DND-41 (cell line): ENCODE measurements at regions not wholly inside any gene's neighbourhood (a gene's known extent, or its start where the extent isn't known, plus 50 kb on each side); places are given as distances from the start of the nearest gene placed in this dataset.
A peak's percentile ranks its signal among the peaks of the same experiment; 100 is the strongest.

Experiments
- ATAC-seq: fragments of 200-7000 bp; cut with Tn5 transposase; 3 replicates; pipeline ENCODE4 v1.9.1; 2021; ENCODE audit warnings: low read depth; ENCODE audit not compliant: insufficient read depth
- DNase-seq: peaks from one replicate; pipeline ENCODE4 v3.0.0-alpha.2; 2020
- H2AFZ ChIP-seq: 2 replicates; pipeline ENCODE4 v1.6.0; 2012; ENCODE audit warnings: low read depth, low read length
- H3K27ac ChIP-seq: 2 replicates; pipeline ENCODE4 v1.5.1; 2012; ENCODE audit warnings: low read length, inconsistent platforms
- H3K27me3 ChIP-seq: fragments of 200-600 bp; sonication (generic); 2 replicates; pipeline ENCODE4 v1.6.0; 2012; ENCODE audit warnings: low read length, mild to moderate bottlenecking, inconsistent platforms; ENCODE audit not compliant: insufficient read depth, poor library complexity
- H3K36me3 ChIP-seq: 2 replicates; pipeline ENCODE4 v1.5.1; 2012; ENCODE audit warnings: low read length, inconsistent platforms; ENCODE audit not compliant: insufficient read depth
- H3K4me1 ChIP-seq: 2 replicates; pipeline ENCODE4 v1.5.1; 2012; ENCODE audit warnings: mild to moderate bottlenecking, low read length; ENCODE audit not compliant: insufficient read depth
- H3K4me2 ChIP-seq: 2 replicates; pipeline ENCODE4 v1.6.0; 2012; ENCODE audit warnings: mild to moderate bottlenecking, moderate library complexity, low read length, inconsistent platforms; ENCODE audit not compliant: insufficient read depth
- H3K4me3 ChIP-seq, 2 experiments: fragments of 200-600 bp in 1 of 2; shearing (Covaris generic) in 1 of 2; 2 replicates each; pipeline ENCODE4 v1.5.1; 2012 to 2016; ENCODE audit warnings: inconsistent platforms in 2 of 2, low read length in 2 of 2, mild to moderate bottlenecking in 2 of 2, low read depth in 1 of 2, moderate library complexity in 1 of 2
- H3K79me2 ChIP-seq: 2 replicates; pipeline ENCODE4 v1.6.0; 2012; ENCODE audit warnings: low read length, inconsistent platforms; ENCODE audit not compliant: insufficient read depth
- H3K9ac ChIP-seq: 2 replicates; pipeline ENCODE4 v1.6.0; 2012; ENCODE audit warnings: low read depth, mild to moderate bottlenecking, inconsistent platforms, low read length, moderate library complexity
- H3K9me3 ChIP-seq: 2 replicates; pipeline ENCODE4 v1.5.1; 2012; ENCODE audit warnings: low read length, moderate library complexity, mild to moderate bottlenecking, inconsistent platforms; ENCODE audit not compliant: insufficient read depth, severe bottlenecking
- H4K20me1 ChIP-seq: 2 replicates; pipeline ENCODE4 v1.6.0; 2012; ENCODE audit warnings: low read length; ENCODE audit not compliant: insufficient read depth
- CTCF ChIP-seq: IDR thresholded peaks from 2 replicates; pipeline ENCODE4 v1.5.1; 2012; ENCODE audit warnings: borderline replicate concordance, low read length, moderate library complexity, mild to moderate bottlenecking; ENCODE audit not compliant: poor library complexity, severe bottlenecking; ENCODE audit errors: extremely low read depth
- EZH2 ChIP-seq: IDR thresholded peaks from 3 replicates; pipeline ENCODE4 v1.6.1; 2012; ENCODE audit warnings: borderline replicate concordance, low read depth, mild to moderate bottlenecking, moderate library complexity, low read length, inconsistent platforms; ENCODE audit not compliant: severe bottlenecking

- no peaks in the 10 kb centered on the region; the same call in 1 of the 2 replicates for H3K4me1 ChIP-seq
- TF ChIP-seq EZH2 (no peak), CTCF (no peak)
- DNase-seq (no peak), ATAC-seq (0 out of 3 replicates have a peak, but pooled peaks have one; percentile 19)
- no peak overlapping the region for H3K4me3 ChIP-seq
- H4K20me1 ChIP-seq = no peaks in the 10 kb centered on the region
- H3K9me3 ChIP-seq = no peaks in the 10 kb centered on the region
- H3K9ac ChIP-seq = no peak overlapping the region
- no peaks in the 10 kb centered on the region for H3K79me2 ChIP-seq
- H3K27ac ChIP-seq = no peak overlapping the region
- H3K4me2 ChIP-seq = no peak overlapping the region
- no peaks in the 10 kb centered on the region for H3K36me3 ChIP-seq
- H3K27me3 ChIP-seq = no peaks in the 10 kb centered on the region
- no peak overlapping the region for H2AFZ ChIP-seq
Measured at GRCh38 chr11:59273373-59273841, 60.7 kb upstream of the MPEG1 start.

GRCh38 chr11:59272771-59273372 is 60.1 kb upstream of the MPEG1 start:
- H3K4me2 ChIP-seq = no peak overlapping the region
- H3K9me3 ChIP-seq = no peaks in the 10 kb centered on the region
- ATAC-seq (no peak), DNase-seq (no peak)
- H3K4me1 ChIP-seq = no peaks in the 10 kb centered on the region; the same call in 1 of the 2 replicates
- no peak for TF ChIP-seq CTCF
- TF ChIP-seq EZH2 = no peak
- no peak overlapping the region for H3K4me3 ChIP-seq
- no peak overlapping the region for H3K9ac ChIP-seq
- H3K27ac ChIP-seq = no peak overlapping the region
- no peaks in the 10 kb centered on the region for H3K36me3 ChIP-seq
- H3K27me3 ChIP-seq = no peaks in the 10 kb centered on the region
- H2AFZ ChIP-seq = no peak overlapping the region
- no peaks in the 10 kb centered on the region for H3K79me2 ChIP-seq
- no peaks in the 10 kb centered on the region for H4K20me1 ChIP-seq

GRCh38 chr11:59271811-59272327 is 59.1 kb upstream of the MPEG1 start:
- H3K4me1 ChIP-seq = no peaks in the 10 kb centered on the region; the same call in 1 of the 2 replicates
- H3K36me3 ChIP-seq = no peaks in the 10 kb centered on the region
- no peak overlapping the region for H3K4me3 ChIP-seq
- TF ChIP-seq EZH2 = no peak
- TF ChIP-seq CTCF = no peak
- H2AFZ ChIP-seq = no peak overlapping the region
- H3K4me2 ChIP-seq = no peak overlapping the region
- no peaks in the 10 kb centered on the region for H3K9me3 ChIP-seq
- ATAC-seq = no peak
- H4K20me1 ChIP-seq = no peaks in the 10 kb centered on the region
- DNase-seq = no peak
- H3K27me3 ChIP-seq = no peaks in the 10 kb centered on the region
- no peak overlapping the region for H3K27ac ChIP-seq
- no peak overlapping the region for H3K9ac ChIP-seq
- no peaks in the 10 kb centered on the region for H3K79me2 ChIP-seq
